Cardiac muscle cell (in vitro differentiated cells and primary cell): ENCODE measurements at regions not wholly inside any gene's neighbourhood (a gene's known extent, or its start where the extent isn't known, plus 50 kb on each side); places are given as distances from the start of the nearest gene placed in this dataset.

Source experiments
- DNase-seq, 2 donors: peaks; one replicate each; pipeline versions ENCODE4 v3.0.0 to v3.0.0-alpha.2; 2010 to 2017; ENCODE audit warnings: low read depth in 1 of 2, low spot score in 1 of 2
- H3K27ac ChIP-seq: fragments of 200-600 bp; sonication (generic); 2 replicates; pipeline ENCODE4 v1.5.1; 2016
- H3K27me3 ChIP-seq: fragments of 200-600 bp; sonication (generic); 2 replicates; pipeline ENCODE4 v1.6.0; 2016; ENCODE audit warnings: control low read depth
- H3K36me3 ChIP-seq: fragments of 200-600 bp; sonication (generic); 2 replicates; pipeline ENCODE4 v1.5.1; 2016; ENCODE audit warnings: control low read depth
- H3K4me1 ChIP-seq: fragments of 200-600 bp; sonication (generic); 2 replicates; pipeline ENCODE4 v1.8.1; 2017; ENCODE audit warnings: low read depth, mild to moderate bottlenecking, mixed run types
- H3K4me3 ChIP-seq: fragments of 200-600 bp; sonication (generic); 2 replicates; pipeline ENCODE4 v1.5.1; 2016; ENCODE audit warnings: mild to moderate bottlenecking
- H3K9me3 ChIP-seq: fragments of 200-600 bp; sonication (generic); 2 replicates; pipeline ENCODE4 v1.5.1; 2017; ENCODE audit warnings: low read depth, mild to moderate bottlenecking, control low read depth
- TF ChIP-seq, protein P1 (sequence below): IDR thresholded peaks from 2 replicates; pipeline ENCODE4 v1.5.1; 2012; ENCODE audit warnings: low read depth, mild to moderate bottlenecking, low read length

DNA sequence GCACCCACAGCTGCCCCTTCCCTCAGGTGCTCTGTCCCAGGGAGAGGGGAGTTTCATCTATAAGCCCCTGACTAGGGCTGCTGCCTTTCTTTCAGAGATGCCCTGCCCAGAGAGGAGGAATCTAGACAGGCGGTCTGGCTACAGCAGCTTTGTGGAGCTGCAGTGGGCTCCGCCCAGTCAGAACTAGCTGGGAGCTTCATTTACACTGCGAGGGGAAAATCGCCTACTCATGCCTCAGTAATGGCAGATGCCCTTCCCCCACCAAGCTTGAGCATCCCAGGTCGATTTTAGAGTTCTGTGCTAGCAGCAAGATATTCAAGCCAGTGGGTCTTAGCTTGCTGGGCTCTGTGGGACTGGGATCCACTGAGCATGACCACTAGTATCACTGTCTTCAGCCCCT, 181.2 kb upstream of the RARB start:
- TF ChIP-seq, protein P1, sequence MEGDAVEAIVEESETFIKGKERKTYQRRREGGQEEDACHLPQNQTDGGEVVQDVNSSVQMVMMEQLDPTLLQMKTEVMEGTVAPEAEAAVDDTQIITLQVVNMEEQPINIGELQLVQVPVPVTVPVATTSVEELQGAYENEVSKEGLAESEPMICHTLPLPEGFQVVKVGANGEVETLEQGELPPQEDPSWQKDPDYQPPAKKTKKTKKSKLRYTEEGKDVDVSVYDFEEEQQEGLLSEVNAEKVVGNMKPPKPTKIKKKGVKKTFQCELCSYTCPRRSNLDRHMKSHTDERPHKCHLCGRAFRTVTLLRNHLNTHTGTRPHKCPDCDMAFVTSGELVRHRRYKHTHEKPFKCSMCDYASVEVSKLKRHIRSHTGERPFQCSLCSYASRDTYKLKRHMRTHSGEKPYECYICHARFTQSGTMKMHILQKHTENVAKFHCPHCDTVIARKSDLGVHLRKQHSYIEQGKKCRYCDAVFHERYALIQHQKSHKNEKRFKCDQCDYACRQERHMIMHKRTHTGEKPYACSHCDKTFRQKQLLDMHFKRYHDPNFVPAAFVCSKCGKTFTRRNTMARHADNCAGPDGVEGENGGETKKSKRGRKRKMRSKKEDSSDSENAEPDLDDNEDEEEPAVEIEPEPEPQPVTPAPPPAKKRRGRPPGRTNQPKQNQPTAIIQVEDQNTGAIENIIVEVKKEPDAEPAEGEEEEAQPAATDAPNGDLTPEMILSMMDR, result no peak
- Histone ChIP-seq H3K27me3 (no peaks in the 10 kb centered on the region), H3K36me3 (no peaks in the 10 kb centered on the region), H3K4me1 (no peaks in the 10 kb centered on the region), H3K9me3 (no peaks in the 10 kb centered on the region), H3K4me3 (no peak overlapping the region), H3K27ac (no peak overlapping the region)
- no peak for DNase-seq

DNA sequence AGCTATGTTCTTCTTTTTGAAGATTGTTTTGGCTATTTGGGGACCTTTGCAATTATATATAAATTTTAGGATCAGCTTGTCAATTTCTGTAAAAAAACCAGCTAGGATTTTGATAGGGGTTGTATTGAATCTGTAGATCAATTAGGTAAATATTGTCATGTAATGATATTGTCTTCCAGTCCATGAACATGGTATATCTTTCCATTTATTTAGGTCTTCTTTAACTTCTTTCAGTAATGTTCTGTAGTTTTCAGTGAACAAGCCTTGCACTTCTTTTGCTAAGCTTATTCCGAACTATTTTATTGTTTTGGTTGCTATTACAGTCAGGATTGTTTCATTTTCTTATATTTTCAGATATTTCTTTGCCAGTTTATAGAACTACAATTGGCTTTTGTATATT, 175.8 kb upstream of the RARB start:
- H3K4me3 ChIP-seq, result no peak overlapping the region
- H3K4me1 ChIP-seq, result no peaks in the 10 kb centered on the region
- no peaks in the 10 kb centered on the region for H3K9me3 ChIP-seq
- TF ChIP-seq, protein P1, result no peak
- no peak for DNase-seq
- no peak overlapping the region for H3K27ac ChIP-seq
- H3K27me3 ChIP-seq, result no peaks in the 10 kb centered on the region
- no peaks in the 10 kb centered on the region for H3K36me3 ChIP-seq

DNA sequence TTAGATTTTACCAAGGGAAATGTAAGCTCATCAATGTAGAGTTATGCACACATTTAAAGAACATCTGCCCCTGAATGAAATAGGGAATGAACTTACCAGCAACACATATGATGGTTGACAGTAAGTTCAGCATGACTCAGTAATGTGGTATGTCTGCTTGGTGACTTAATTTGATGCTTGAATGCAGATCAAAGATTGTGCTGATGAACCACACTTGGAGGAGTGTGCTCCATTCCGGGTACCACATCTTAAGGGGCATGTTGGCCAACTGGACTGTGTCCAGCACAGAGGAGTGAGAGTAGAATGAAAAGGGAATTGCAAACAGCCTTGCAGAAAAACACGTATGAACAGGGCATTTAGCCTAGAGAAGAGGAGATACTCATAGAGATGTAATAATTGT, 171.0 kb upstream of the RARB start:
- H3K27ac ChIP-seq, result no peak overlapping the region
- no peaks in the 10 kb centered on the region for H3K27me3 ChIP-seq
- no peaks in the 10 kb centered on the region for H3K4me1 ChIP-seq
- peak in 1 of 2 donors; percentile 12 for DNase-seq
- TF ChIP-seq, protein P1, result no peak
- H3K36me3 ChIP-seq, result no peaks in the 10 kb centered on the region
- no peaks in the 10 kb centered on the region for H3K9me3 ChIP-seq
- no peak overlapping the region for H3K4me3 ChIP-seq

DNA sequence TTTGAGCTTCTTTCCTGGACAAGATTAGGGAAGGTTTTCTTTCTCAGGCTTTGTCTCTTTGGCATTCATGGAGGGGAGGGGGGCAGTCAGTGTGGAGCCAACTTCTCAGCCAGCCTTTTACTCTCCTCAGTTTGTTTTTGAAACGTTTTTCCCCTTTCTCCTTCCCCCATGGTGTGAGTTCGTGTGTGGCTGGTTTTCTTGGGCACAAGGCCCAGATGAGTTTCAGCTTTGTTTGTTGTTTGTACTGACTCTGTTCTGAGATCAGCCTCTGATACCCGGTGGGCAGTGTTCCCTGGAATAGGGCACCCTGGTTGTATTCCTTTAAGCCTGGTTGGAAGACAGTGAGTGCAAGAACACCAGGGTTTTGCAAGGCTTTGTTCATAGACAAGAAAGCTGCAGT, 168.2 kb upstream of the RARB start:
- Histone ChIP-seq H3K4me1 (peaks cover 6% of the 10 kb centered on the region), H3K27ac (no peak overlapping the region), H3K36me3 (no peaks in the 10 kb centered on the region), H3K27me3 (no peaks in the 10 kb centered on the region), H3K9me3 (no peaks in the 10 kb centered on the region), H3K4me3 (no peak overlapping the region)
- DNase-seq, result no peak
- TF ChIP-seq, protein P1, result no peak

DNA sequence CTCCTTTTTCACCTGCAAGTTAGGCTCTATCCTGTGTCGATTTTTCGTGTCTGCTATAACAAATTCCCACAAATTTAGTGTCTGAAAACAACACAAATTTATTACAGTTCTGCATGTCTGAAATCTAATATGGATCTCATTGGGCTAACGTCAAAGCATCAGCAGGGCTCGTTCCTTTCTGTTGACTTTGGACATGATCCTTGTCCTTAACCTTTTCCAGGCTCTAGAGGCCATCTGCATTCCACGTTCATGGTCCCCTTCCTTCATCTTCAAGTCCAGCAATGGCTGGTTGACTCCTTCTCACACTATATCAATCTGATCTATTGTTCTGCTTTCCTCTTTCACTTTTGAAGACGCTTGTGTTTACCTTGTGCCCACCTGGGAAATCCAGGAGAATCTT, 165.7 kb upstream of the RARB start:
- no peak for DNase-seq
- Histone ChIP-seq H3K27ac (no peak overlapping the region), H3K36me3 (no peaks in the 10 kb centered on the region), H3K4me3 (no peak overlapping the region), H3K4me1 (peaks cover 6% of the 10 kb centered on the region), H3K27me3 (no peaks in the 10 kb centered on the region), H3K9me3 (no peaks in the 10 kb centered on the region)
- TF ChIP-seq, protein P1, result no peak

DNA sequence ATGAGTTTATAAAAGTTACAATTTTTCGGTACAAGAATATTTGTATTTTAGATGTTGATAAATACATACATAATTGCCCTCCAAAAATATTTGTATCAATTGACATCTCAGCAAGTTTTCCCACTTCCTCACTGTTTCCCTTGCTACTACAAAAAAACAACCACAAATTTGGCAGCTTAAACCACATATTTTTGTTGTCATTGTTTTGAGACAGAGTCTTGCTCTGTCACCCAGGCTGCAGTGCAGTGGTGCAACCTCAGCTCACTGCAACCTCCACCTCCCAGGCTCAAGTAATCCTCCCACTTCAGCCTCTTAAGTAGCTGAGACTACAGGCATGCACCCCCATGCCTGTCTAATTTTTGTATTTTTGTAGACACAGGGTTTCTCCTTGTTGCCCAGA, 162.8 kb upstream of the RARB start:
- no peaks in the 10 kb centered on the region for H3K36me3 ChIP-seq
- H3K4me1 ChIP-seq, result peaks cover 6% of the 10 kb centered on the region
- H3K9me3 ChIP-seq, result no peaks in the 10 kb centered on the region
- H3K4me3 ChIP-seq, result no peak overlapping the region
- no peak for DNase-seq
- no peak overlapping the region for H3K27ac ChIP-seq
- TF ChIP-seq, protein P1, result no peak
- H3K27me3 ChIP-seq, result no peaks in the 10 kb centered on the region
